ENCODE measurements at regions not wholly inside any gene's neighbourhood (a gene's known extent, or its start where the extent isn't known, plus 50 kb on each side); places are given as distances from the start of the nearest gene placed in this dataset.

DNA sequence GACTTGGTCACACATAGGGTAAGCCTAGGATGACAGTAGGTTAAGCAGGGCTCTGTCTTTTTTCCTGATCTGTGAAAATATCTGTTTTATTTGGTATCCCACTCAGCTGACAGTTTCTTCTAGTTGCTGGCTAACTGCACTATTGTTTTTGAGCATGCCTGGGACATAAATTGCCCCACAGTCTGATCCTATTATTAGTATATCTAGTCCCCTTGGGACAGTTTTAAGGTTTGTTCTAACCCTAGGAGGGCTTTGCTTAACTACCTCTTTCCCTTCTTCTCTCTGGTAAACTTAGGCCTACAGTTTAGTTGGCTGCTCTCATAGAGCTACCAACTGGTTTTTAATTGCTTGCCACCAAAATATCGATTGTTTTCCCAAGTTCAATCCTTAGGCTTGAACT, 446.6 kb downstream of the ARHGEF28 start:
- DNase-seq: no peak

DNA sequence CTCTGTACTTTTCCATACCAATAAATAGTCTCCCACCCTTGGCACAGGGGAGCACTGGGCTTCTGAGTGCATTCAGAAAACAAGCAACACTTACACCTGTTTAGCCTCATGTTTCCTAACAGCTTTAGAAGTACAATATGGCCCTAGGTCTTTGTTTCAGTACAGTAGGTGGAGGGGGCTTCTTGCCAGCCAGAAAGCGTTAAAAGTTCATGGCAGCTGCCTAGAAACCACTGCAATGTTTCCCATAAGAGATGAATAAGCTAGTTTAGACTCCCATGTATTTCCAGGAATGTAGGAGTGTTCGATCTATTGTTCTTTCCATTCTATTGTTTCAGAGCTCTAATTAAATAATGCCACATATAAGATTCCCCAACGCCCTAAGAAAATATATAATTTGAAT, 444.8 kb downstream of the ARHGEF28 start:
- DNase-seq: no peak

DNA sequence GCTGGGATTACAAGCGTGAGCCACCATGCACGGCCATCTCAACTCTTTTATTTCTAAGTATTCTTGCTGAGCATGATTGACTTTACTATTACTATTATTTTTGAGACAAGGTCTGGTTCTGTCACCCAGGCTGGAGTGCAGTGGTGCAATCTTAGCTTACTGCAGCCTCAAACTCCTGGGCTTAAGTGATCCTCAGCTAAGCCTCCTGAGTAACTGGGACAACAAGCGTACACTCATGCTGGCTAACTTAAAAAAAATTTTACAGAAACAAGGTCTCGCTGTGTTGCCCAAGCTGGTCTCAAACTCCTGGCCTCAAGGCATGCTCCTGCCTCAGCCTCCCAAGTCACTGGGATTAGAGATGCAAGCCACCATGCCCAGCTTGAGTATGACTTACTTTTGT, 443.7 kb downstream of the ARHGEF28 start:
- DNase-seq: no peak

DNA sequence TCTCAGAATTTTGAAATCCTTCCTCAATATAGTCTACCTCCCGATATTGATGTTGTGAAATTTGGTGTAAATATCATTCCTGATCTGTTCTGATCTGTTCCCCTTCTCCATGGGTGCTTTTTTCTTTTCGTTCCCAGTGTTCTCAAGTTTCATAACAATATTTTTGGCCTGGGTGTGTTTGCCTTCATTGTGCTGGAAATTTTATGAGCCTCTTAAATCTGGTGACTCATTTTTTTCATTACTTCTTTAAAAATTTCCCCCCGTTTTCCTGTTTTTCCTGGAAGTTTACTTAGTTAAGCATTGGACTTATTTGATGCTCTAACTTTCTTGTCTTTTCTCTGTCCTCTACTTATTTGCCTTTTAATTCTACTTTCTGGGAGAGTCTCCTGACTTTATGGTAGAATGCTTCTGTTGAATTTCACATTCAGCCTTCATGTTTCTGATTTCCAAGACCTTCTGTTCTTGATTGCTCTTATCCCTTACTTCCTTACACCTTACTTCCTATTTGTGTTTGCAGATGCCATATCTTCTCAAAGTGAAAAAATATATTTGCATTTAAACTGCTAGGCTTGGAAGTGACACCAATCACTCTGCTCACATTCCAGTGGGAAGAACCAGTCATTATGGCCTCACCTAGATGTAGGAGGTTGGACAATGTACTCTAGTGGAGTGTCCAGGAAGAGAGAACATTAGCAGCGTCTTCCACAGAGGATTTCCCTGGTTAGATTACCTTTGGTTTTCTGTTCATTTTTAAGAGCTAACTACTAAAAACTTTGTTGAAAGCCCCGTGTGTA, 441.9 kb downstream of the ARHGEF28 start:
- no peak for DNase-seq

DNA sequence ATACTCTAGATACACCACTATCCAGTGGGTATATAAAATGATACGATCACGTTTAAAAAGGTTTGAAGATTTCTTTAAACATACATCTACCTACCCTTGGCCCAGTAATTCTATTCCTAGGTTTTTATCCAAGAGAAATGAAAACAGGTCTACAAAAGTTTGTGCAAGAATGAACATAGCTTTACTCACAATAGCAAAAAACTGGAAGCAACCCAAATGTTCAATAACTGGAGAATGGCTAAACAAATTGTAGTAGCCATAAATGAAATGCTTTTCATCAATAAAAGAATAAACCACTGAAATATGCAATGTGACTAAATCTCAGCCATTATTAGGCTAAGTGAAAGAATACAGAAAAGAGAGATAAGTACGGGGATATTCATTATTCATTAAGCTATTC, 438.9 kb downstream of the ARHGEF28 start:
- no peak for DNase-seq

DNA sequence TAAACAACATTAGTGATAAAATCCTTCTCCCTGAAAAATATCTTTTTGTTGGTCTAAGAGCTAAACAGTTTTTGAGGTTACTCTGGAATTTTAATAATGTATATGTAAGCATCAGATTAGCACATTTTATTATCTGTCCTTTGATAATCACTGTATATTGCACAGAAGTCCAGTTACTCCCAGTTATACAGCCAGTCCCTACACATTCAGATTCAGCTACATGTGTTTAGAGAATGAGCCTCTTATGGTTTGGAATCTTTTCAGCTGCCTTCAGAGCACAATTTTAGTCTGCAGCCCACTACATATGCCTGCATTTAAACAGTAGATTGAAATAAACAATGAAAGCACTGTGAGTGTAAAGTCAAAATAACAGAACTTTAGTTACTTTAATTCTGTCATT, 438.2 kb downstream of the ARHGEF28 start:
- DNase-seq: no peak

DNA sequence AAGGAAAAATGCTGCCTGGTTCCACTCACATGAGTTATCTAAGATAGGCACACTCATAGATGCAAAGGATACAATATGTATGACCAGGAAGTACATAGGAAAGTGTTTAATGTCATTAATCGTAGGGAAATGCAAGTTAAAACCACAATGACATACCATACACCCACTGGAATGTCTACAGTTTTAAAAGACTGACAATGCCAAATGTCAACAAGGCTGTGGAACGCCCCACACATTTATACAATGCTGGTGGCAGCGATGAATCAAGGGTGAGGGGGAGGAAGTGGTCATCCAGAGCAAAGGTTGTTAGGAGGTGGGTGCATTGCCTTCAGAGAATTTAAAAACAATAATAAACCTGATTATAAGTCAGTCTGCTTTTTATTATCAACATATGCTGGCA, 437.8 kb downstream of the ARHGEF28 start:
- no peak for DNase-seq

DNA sequence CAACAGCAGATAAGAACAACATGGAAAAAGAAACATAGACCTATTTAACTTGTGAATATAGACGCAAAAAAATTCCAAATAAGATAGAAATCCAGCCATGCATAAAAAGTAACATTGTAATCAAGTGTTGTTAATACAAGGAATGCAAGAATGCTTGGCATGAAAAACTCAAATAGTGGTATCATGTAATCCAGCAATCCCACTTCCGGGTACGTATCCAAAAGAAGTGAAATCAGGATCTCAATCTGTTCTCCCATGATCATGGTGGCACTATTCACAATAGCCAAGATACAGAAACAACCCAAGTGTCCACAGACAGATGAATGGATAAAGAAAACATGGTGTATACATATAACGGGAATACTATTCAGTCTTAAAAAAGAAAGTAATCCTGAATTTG, 437.4 kb downstream of the ARHGEF28 start:
- DNase-seq: no peak

DNA sequence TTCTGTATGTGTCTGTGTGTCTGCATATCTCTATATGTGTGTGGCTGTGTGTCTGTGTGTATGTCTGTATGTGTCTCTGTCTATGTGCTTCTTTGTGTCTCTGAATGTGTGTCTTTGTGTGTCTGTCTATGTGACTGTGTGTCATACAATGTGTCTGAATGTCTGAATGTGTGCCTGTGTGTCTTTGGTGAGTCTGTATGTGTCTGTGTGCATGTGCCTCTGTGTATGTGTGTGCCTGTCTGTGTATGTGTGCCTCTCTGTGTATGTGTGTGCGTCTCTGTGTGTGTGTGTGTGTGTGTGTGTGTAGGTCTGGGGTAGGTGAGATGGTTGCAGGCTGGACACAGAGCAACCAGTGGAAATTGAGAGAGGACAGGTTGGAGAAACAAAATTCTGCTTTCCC, 435.3 kb downstream of the ARHGEF28 start:
- no peak for DNase-seq

DNA sequence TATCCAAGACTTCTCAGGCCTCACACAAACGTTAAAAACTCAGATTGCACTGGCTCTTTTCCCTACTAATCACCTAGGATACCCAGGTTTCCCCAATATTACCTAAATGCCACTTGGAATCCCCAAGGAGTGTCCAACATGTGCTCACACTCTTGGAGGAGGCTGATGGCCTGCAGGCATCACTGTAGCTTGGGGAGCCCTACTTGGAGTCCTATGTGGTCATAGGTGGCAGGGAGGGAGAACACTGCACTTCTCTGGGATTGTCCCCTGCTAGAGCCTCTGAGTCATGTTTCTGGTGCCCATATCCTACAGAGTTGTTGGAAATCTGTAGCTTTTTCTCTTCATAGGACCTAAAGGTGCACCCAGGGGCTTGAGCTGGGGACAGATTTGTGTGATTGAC, 433.7 kb downstream of the ARHGEF28 start:
- DNase-seq: no peak

DNA sequence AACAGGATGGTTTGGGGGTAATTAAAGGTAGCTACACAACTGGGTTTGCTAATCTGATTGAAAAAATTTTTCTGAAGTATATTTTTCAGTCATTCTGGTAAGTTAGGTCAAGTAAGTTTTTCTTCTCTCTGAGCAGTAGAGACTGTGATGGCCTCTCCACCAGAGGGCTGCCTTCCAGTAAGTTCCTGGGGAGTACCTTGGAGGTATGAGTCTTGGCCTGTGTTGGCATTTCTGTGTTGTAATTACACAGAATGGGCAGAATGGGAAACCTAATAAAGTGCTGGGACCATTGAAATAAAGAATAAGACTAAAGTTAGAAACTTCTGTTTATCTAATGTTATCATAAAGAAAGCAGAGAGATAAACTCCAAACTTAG, 430.8 kb downstream of the ARHGEF28 start:
- DNase-seq: no peak

DNA sequence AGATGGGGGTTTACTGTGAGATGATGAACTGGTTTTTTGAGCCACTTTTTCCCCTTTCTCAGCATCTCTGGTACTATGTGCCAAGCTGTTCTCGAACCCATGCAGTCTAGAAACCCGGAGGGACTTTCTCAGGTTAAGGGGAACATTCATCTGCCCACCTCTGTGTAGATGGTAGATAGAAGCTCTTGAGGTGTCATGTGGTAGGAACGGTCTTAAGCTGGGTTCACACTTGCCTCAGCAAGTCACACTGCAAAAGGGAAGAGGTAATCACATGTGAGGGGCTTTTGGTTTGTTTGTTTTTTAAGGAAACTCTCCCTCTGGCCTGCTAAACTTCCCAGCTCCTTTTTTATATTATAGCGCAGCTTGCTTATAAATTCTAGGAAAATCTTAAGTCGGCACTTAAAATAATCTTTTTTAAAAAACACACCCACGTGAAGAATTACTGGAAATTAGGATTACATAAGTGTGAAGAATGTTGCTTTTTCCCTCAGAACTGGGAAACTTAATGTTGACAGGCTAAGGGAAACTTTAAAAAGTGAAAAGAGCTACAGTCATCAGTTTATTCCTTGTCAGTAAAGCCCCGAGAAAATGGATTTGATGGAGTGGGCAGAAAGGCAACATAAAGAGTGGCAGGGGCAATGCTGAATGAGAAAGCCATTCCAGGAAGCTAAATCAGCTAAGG, 430.3 kb downstream of the ARHGEF28 start:
- DNase-seq: no peak

DNA sequence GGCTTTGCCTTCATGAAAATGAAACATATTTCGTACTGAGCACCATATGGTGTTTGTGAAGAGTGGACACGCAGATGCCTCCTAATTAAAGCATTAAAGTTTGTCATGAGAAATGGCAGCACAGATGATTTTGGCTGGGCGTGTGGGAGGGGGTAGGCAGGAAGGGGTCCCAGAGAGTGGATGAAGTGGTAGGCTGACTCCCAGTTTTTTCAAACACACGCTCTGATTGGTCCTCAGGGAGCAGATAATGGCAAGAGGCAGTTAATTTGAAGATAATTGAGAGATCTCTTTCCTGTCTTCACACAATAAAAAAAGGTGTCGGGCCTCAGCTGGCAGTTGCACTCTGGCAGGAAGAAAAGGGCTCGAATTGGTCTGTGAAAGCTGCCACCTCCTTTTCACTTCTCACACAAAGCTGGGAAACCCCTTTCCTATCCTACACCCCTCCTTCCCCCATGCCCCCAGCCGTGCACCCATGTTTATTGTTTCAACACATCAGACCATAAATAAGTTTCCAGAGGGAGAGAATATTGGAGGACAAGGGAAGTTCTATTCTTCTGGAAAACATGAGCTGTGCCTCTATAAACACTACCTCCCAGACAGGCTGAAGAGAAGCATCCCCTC, 429.6 kb downstream of the ARHGEF28 start:
- DNase-seq: peak; percentile 46

DNA sequence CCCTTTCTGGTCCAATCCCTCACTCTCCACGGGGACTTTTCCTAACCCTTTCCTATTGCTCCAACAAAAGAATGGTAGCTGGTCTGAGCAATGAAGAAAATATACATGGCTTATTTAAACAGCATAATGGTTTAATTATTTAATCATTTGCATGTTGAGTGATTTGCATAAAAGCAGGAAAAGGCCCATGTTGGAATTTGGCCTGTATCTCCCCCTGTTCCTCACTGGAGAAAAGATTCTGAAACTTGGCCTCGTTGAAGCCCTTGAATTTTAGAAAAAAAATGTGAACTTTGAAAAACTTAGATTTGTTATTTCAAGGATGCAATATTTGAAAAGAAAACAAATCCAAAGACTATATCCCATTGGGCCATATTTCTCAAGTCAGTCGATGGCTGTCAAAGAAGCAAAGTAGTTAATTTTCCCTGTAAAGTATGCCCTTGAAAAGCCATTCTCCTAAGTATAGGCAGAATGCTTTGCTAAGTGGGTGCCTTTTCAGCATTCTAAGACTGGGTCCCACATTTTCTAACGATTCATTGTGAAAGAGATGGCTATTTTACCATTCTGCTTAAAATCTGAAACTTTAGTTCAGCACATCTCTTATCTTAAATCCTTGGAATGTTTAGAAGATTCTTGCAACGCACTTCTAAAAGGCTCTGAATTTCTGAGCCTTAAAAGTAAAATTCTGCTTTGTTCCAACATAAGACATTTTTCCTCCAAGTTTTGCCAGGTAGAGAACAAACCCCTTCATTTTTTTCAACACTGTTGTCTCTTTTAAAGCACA, 428.8 kb downstream of the ARHGEF28 start:
- no peak for DNase-seq

DNA sequence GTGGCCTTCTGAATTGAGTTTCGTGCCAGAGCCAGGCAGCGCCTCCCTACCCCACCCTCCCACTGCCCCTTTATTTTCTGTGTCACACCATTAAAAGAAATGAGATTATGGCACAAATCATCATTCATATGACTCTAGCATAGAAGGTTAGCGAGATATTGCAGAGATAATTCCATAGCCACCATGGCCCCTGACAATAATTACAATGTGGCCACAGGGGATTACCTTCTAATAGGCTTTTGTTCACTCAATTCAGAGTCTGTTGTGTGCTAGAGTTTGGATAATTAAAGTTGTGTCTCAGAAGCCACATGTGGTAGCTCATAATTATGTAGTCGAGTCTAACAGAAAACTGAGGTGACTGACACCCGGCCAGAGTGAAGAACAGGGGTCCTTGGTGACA, 428.1 kb downstream of the ARHGEF28 start:
- peak; percentile 89 for DNase-seq

DNA sequence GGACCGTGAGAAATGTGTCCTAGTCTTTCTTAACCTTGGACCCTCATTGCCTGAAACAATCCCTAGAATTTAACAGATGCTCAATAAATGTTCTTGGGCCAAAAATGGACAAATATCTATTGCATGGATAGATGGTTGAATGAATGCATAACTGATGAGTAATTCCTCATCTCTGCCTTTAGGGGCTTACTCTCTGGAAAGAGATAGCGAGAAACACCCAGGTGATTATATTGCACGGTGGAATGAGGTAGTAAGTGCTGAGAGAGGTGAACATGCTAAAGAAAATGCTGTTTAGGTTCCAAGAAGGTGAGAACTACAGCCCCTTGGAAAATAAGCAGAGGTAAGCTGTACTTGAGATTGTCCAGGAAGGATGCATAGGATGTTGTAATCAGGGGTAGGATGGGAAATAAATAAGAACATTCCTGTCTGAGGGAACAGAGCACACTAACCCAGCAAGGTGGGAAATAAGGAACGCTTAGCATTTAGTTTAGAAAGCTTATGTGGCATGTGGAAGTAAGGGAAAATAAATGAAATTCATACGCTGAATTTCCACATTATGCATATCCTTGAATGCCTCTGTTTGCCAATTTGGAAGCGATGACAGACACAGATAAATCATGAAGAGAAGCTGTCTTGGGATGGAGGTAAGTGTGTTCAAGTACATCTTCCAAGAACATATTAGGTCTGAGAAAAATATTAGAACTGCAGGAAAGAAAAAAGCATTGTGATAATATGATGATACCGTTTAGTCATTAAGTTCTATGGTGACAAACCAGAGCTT, 426.6 kb downstream of the ARHGEF28 start:
- DNase-seq: no peak

DNA sequence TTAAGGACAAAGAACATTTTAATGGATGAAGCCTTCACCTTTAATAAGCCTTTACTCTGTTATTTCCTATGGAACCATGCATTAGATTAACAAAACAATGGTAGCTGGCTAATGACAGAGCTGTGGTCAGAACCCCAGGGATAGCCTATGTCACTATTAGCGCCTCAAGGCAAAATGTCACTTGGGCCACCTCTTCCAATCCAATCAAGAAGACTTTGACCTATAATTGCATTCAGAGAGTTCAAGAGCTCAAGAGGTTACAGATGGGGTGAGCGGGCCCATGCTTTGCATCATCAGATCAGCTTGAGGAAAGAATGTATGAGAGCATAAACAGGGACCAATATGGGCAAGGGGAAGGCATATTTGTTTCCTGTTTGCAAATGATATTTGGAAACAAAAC, 425.1 kb downstream of the ARHGEF28 start:
- no peak for DNase-seq

DNA sequence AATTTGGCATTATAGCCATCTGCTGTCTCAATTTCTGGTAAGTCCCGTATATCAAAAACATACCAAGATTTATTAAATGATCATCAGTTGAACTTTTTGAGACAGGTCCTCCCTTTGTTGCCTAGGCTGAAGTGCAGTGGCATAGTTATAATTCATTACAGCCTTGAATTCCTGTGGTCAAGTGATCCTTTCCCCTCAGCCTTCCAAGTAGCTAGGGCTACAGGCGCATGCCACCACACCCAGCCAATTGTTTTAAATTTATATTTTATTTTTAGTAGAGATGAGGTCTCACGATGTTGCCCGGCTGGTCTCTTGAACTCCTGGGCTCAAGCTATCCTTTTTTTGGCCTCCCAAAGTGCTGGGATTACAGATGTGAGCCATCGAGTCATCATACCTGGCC, 418.9 kb downstream of the ARHGEF28 start:
- no peak for DNase-seq

DNA sequence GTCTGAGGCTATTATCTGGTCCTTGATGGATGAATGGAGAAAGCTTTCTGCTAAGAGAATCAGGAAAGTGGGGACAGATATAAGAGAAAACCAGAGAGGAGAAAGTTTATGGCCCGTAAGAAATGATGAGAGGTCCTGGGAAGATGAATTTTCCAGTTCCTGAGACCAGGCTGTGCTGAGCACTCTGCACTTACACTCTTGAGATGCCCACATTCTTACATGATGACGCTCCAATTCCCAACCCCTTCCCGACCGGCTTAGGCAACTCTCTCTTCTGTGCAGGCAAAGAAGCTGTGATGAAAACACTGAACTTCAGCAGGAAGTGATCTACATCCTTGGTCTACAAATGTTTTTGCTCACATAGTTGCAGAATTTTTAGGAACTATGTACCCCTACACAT, 417.0 kb downstream of the ARHGEF28 start:
- no peak for DNase-seq

DNA sequence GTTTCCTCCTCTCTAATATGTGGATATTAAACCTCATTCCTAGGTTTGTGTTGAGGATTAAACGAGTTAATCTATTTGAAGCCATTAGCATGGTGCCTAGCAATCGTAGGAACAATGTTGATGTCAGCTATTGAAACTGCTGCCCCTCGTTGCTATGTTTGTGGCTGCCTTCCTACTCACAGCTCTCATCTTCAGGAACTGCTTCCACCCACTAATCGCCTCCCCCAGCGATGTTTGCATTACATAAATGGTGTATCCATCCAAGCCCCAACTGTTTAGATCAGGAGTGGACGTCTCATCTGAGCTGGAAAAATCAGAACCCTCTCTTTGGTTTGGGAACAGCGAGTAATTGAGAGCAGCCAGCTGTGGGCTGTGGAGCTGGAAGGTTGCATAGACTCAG, 416.6 kb downstream of the ARHGEF28 start:
- DNase-seq: no peak

DNA sequence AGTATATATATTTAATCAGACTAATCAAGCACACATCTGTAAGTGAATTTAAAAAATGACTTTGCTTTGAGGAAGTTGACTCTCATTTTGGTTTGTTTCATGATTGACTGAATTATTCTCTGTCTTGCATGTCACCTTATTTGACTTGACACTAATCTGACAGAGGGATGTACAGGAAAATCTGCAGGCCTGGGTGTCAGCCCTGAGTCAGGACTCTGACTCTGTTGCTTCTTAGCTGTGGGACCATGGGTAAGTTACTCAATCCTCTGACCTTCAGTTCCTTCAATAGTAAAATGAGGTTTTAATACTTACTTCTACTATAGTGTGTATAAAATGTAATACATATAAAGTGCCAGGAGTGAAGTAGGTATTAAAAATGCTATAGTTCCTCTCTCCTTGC, 415.9 kb downstream of the ARHGEF28 start:
- DNase-seq: no peak

DNA sequence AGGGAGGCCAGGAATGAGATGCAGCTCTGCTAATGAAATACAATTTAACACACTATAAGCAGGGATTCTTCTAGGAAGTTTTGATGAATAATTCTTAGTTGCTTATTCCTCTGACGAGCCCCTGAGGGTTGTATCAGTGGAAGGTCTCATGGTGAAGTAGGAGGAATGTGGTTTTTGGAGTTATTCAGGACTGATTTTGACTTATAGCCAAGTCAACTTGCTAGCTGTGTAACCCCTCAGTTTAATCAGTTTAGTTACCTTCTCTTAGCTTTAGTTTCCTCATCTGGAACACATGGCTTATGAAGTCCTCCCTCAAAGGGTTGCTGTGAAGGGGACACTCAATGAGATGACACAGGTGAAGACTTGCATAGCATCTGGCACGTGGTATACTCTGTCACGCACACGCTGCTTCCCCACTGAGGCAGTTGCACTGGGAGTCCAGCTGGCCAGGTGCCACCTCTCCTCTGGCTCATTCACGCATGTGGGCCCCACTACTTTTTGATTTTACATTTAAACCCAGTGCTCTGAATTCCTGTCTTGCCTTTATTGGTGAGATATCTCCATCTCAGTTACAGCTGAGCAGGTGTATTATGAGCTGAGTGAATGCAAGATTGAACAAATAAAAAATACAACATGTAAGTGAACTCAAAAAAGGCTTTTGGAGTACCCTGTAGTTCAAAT, 415.0 kb downstream of the ARHGEF28 start:
- DNase-seq: no peak

All from NCI-H146 (cell line).